HCT116 (cell line): ENCODE measurements at regions not wholly inside any gene's neighbourhood (a gene's known extent, or its start where the extent isn't known, plus 50 kb on each side); places are given as distances from the start of the nearest gene placed in this dataset.

Experiments used
- ATAC-seq: fragments of 200-7000 bp; cut with Tn5 transposase; 2 replicates; pipeline ENCODE4 v1.9.1; 2020; ENCODE audit warnings: mild to moderate bottlenecking, moderate library complexity
- BruUV-seq: library from RNA; stranded (reverse); fragments of 400-500 nt; replicated peaks from 2 replicates; lab custom pipeline; 2021; lab: Mats Ljungman, UMichigan
- CTCF ChIA-PET: fragments of 300-600 bp; sonication (Branson Sonifier 250); formaldehyde crosslinking; loops from one replicate; lab custom pipeline; 2021; ENCODE audit warnings: antibody characterized with exemption; lab: Charles Lee
- POLR2A ChIA-PET: fragments of 300-600, 350-600 bp; sonication (Branson Sonifier 250); formaldehyde crosslinking; loops from one replicate; lab custom pipeline; 2021; ENCODE audit warnings: antibody characterized with exemption; lab: Charles Lee
- RAD21 ChIA-PET, 2 experiments: fragments of 300-600 bp; sonication (Branson Sonifier 250); formaldehyde crosslinking; loops; one replicate each; lab custom pipeline; 2023; ENCODE audit warnings: low total read pairs in 2 of 2; ENCODE audit not compliant: uncharacterized antibody in 2 of 2, unreplicated experiment in 2 of 2, low non-redundant PET in 1 of 2; lab: Charles Lee
- DNase-seq: peaks from one replicate; pipeline ENCODE4 v3.0.0-alpha.2; 2010; ENCODE audit warnings: low read depth, low spot score
- H2AFZ ChIP-seq: fragments of 200-600 bp; shearing (Covaris generic), sonication (generic); 2 replicates; pipeline ENCODE4 v1.6.1; 2017; ENCODE audit warnings: low read depth, mixed run types, mixed read lengths, antibody characterized with exemption, low read length; ENCODE audit not compliant: poor library complexity, severe bottlenecking
- H3K27ac ChIP-seq: 2 replicates; pipeline ENCODE4 v1.5.1; 2012; ENCODE audit warnings: low read depth, low read length
- H3K27me3 ChIP-seq: fragments of 200-600 bp; sonication (generic); 2 replicates; pipeline ENCODE4 v1.6.1; 2016; ENCODE audit warnings: mixed run types, low read length, mixed read lengths; ENCODE audit not compliant: insufficient read depth
- H3K36me3 ChIP-seq, 2 experiments: fragments of 200-500 bp in 1 of 2; fragments of 200-600 bp in 1 of 2; sonication (Bioruptor generic) in 1 of 2; sonication (generic) in 1 of 2; 2 replicates each; pipeline versions ENCODE4 v1.5.1 to v1.6.1; 2014 to 2016; ENCODE audit warnings: low read length in 2 of 2, inconsistent platforms in 1 of 2, mixed read lengths in 1 of 2, mixed run types in 1 of 2; ENCODE audit not compliant: insufficient read depth in 2 of 2, control insufficient read depth in 1 of 2
- H3K4me1 ChIP-seq, 2 experiments: fragments of 200-600 bp in 1 of 2; sonication (generic) in 1 of 2; 2 replicates each; pipeline versions ENCODE4 v1.5.1 to v1.6.1; 2012 to 2017; ENCODE audit warnings: low read length in 2 of 2, inconsistent platforms in 1 of 2, mild to moderate bottlenecking in 1 of 2, mixed read lengths in 1 of 2, mixed run types in 1 of 2, moderate library complexity in 1 of 2; ENCODE audit not compliant: insufficient read depth in 2 of 2, control insufficient read depth in 1 of 2
- H3K4me2 ChIP-seq: fragments of 200-600 bp; sonication (generic); 2 replicates; pipeline ENCODE4 v1.6.1; 2017; ENCODE audit warnings: mixed run types, low read length, mixed read lengths
- H3K4me3 ChIP-seq, 2 experiments: fragments of 200-600 bp in 1 of 2; sonication (generic) in 1 of 2; replicated peaks in 1 of 2; 2 replicates each; pipeline ENCODE4 v1.5.1; 2011 to 2016; ENCODE audit warnings: low read length in 2 of 2, control low read depth in 1 of 2, low read depth in 1 of 2, mild to moderate bottlenecking in 1 of 2, mixed read lengths in 1 of 2, mixed run types in 1 of 2
- H3K79me2 ChIP-seq: fragments of 200-600 bp; sonication (generic); 2 replicates; pipeline ENCODE4 v1.6.1; 2017; ENCODE audit warnings: mild to moderate bottlenecking, mixed run types, low read length, moderate library complexity, mixed read lengths; ENCODE audit not compliant: insufficient read depth
- H3K9ac ChIP-seq: fragments of 200-600 bp; sonication (generic); 2 replicates; pipeline ENCODE4 v1.6.1; 2016; ENCODE audit warnings: low read length, mixed read lengths
- H3K9me2 ChIP-seq: fragments of 200-600 bp; sonication (generic), shearing (Covaris generic); 2 replicates; pipeline ENCODE4 v1.6.1; 2017; ENCODE audit warnings: mixed run types, mild to moderate bottlenecking, moderate library complexity; ENCODE audit not compliant: insufficient read depth
- H3K9me3 ChIP-seq, 2 experiments: fragments of 200-500 bp in 1 of 2; fragments of 200-600 bp in 1 of 2; sonication (Bioruptor generic) in 1 of 2; sonication (generic) in 1 of 2; 2 replicates each; pipeline ENCODE4 v1.6.1; 2014 to 2017; ENCODE audit warnings: low read length in 2 of 2, mixed read lengths in 2 of 2, inconsistent platforms in 1 of 2, low read depth in 1 of 2, mild to moderate bottlenecking in 1 of 2, mixed run types in 1 of 2, moderate library complexity in 1 of 2; ENCODE audit not compliant: control insufficient read depth in 1 of 2, insufficient read depth in 1 of 2
- H4K20me1 ChIP-seq: fragments of 200-600 bp; sonication (generic), shearing (Covaris generic); 2 replicates; pipeline ENCODE4 v1.6.1; 2017; ENCODE audit warnings: mixed run types, mild to moderate bottlenecking, moderate library complexity; ENCODE audit not compliant: insufficient read depth
- ATF3 ChIP-seq: IDR thresholded peaks from 2 replicates; pipeline ENCODE4 v1.6.1; 2012
- CBX3 ChIP-seq: IDR thresholded peaks from 2 replicates; pipeline ENCODE4 v1.6.1; 2012; ENCODE audit warnings: low read depth
- CEBPB ChIP-seq: IDR thresholded peaks from 2 replicates; pipeline ENCODE4 v1.6.1; 2012; ENCODE audit warnings: low read depth
- CTCF ChIP-seq, 3 experiments: fragments of 200-600 bp in 1 of 3; sonication (generic) in 1 of 3; IDR thresholded peaks in 2 of 3; conservative IDR thresholded peaks in 1 of 3; 2 replicates each; pipeline ENCODE4 v1.5.1; 2012 to 2017; ENCODE audit warnings: low read depth in 2 of 3, low read length in 2 of 3, antibody characterized with exemption in 1 of 3, borderline replicate concordance in 1 of 3, control low read depth in 1 of 3, mild to moderate bottlenecking in 1 of 3, mixed read lengths in 1 of 3, mixed run types in 1 of 3, moderate library complexity in 1 of 3; ENCODE audit not compliant: insufficient read depth in 1 of 3
- EGR1 ChIP-seq: IDR thresholded peaks from 2 replicates; pipeline ENCODE4 v1.6.1; 2012; ENCODE audit warnings: low read depth
- ELF1 ChIP-seq: IDR thresholded peaks from 2 replicates; pipeline ENCODE4 v1.6.1; 2012; ENCODE audit warnings: low read depth, borderline replicate concordance
- EZH2 ChIP-seq: fragments of 200-600 bp; sonication (generic); IDR thresholded peaks from 2 replicates; pipeline ENCODE4 v1.6.1; 2017; ENCODE audit warnings: antibody characterized with exemption, mixed run types
- EZH2phosphoT487 ChIP-seq: fragments of 200-600 bp; IDR thresholded peaks from 2 replicates; pipeline ENCODE4 v1.6.1; 2018; ENCODE audit warnings: antibody characterized with exemption, borderline replicate concordance
- FOSL1 ChIP-seq: IDR thresholded peaks from 2 replicates; pipeline ENCODE4 v1.6.1; 2012; ENCODE audit warnings: low read depth
- JUND ChIP-seq: IDR thresholded peaks from 2 replicates; pipeline ENCODE4 v1.6.1; 2012
- MAX ChIP-seq: IDR thresholded peaks from 2 replicates; pipeline ENCODE4 v1.6.1; 2012
- POLR2AphosphoS5 ChIP-seq: IDR thresholded peaks from 2 replicates; pipeline ENCODE4 v1.6.1; 2011; ENCODE audit warnings: mild to moderate bottlenecking, low read depth, low read length, moderate library complexity
- RAD21 ChIP-seq: IDR thresholded peaks from 2 replicates; pipeline ENCODE4 v1.6.1; 2012; ENCODE audit warnings: low read depth, mild to moderate bottlenecking
- SIN3A ChIP-seq: IDR thresholded peaks from 2 replicates; pipeline ENCODE4 v1.6.1; 2012; ENCODE audit warnings: low read depth
- SP1 ChIP-seq: IDR thresholded peaks from 2 replicates; pipeline ENCODE4 v1.6.1; 2012; ENCODE audit warnings: low read depth
- SRF ChIP-seq: IDR thresholded peaks from 2 replicates; pipeline ENCODE4 v1.6.1; 2012; ENCODE audit warnings: low read depth
- TCF7L2 ChIP-seq: IDR thresholded peaks from 2 replicates; pipeline ENCODE4 v1.7.0; 2011; ENCODE audit warnings: borderline replicate concordance, inconsistent platforms; ENCODE audit not compliant: insufficient read depth, insufficient read length; ENCODE audit errors: extremely low read depth
- YY1 ChIP-seq: IDR thresholded peaks from 2 replicates; pipeline ENCODE4 v1.6.1; 2011; ENCODE audit warnings: low read length, low read depth, moderate library complexity, mild to moderate bottlenecking; ENCODE audit not compliant: insufficient replicate concordance; ENCODE audit errors: extremely low read depth
- ZFX ChIP-seq: fragments of 450-650 bp; IDR thresholded peaks from 2 replicates; pipeline ENCODE4 v1.6.1; 2017
- ZNF274 ChIP-seq: fragments of 200-500 bp; sonication (Bioruptor generic); IDR thresholded peaks from 2 replicates; pipeline ENCODE4 v1.6.1; 2014; ENCODE audit warnings: mild to moderate bottlenecking, low read depth, low read length, inconsistent platforms
- intact Hi-C: fragments of 100-400 bp; cut with micrococcal nuclease; formaldehyde crosslinking; loops from 2 replicates; pipeline ENCODE4 v1.10.0; 2022

GRCh38 chrX:149114001-149114400 lies 391.1 kb downstream of the IDS start:
- no peak for TF ChIP-seq EZH2phosphoT487
- no peak for TF ChIP-seq CBX3
- no peak for TF ChIP-seq CTCF (IDR thresholded peaks at IDR 0.05 in 2 of 3, conservative IDR thresholded peaks at IDR 0.05 in 1 of 3; ENCODE audit: borderline replicate concordance in 1 of 3, insufficient read depth in 1 of 3, low read depth in 2 of 3, low read length in 2 of 3)
- no peak for TF ChIP-seq ATF3
- no peak for TF ChIP-seq SIN3A
- TF ChIP-seq POLR2AphosphoS5, result no peak
- no peak for TF ChIP-seq SP1
- no peak for TF ChIP-seq EZH2
- no peak for TF ChIP-seq YY1
- no peak for DNase-seq
- Histone ChIP-seq H3K9me2 (no peaks in the 10 kb centered on the region), H3K27me3 (no peaks in the 10 kb centered on the region), H3K4me2 (no peak overlapping the region), H3K79me2 (no peaks in the 10 kb centered on the region), H3K4me1 (no peaks in the 10 kb centered on the region), H3K4me3 (no peak overlapping the region), H2AFZ (no peak overlapping the region), H3K9ac (no peak overlapping the region), H4K20me1 (no peaks in the 10 kb centered on the region), H3K9me3 (no peaks in the 10 kb centered on the region), H3K36me3 (no peaks in the 10 kb centered on the region), H3K27ac (no peak overlapping the region)
- no TSS peak for BruUV-seq
- intact Hi-C loops, result no loop called here
- ChIA-PET CTCF (no interaction called here), POLR2A (no interaction called here), RAD21 (no interaction called here)
- ATAC-seq, result no peak

GRCh38 chrX:149097786-149098185 lies 407.3 kb downstream of the IDS start:
- Histone ChIP-seq H3K4me2 (no peak overlapping the region), H3K79me2 (no peaks in the 10 kb centered on the region), H3K4me3 (no peak overlapping the region), H3K27ac (no peak overlapping the region), H3K36me3 (no peaks in the 10 kb centered on the region), H4K20me1 (no peaks in the 10 kb centered on the region), H2AFZ (no peak overlapping the region), H3K9me3 (no peaks in the 10 kb centered on the region), H3K27me3 (no peaks in the 10 kb centered on the region), H3K9me2 (no peaks in the 10 kb centered on the region), H3K9ac (no peak overlapping the region), H3K4me1 (no peaks in the 10 kb centered on the region)
- ChIA-PET RAD21 (no interaction called here), CTCF (no interaction called here), POLR2A (no interaction called here)
- DNase-seq (no peak), ATAC-seq (no peak)
- intact Hi-C loops, result no loop called here
- no TSS peak for BruUV-seq
- TF ChIP-seq RAD21, result no peak
- no peak for TF ChIP-seq ZNF274
- no peak for TF ChIP-seq EGR1
- no peak for TF ChIP-seq FOSL1
- TF ChIP-seq ELF1, result no peak
- TF ChIP-seq CEBPB, result no peak
- no peak for TF ChIP-seq ATF3
- no peak for TF ChIP-seq ZFX
- no peak for TF ChIP-seq TCF7L2
- TF ChIP-seq SIN3A, result no peak
- TF ChIP-seq SP1, result no peak
- TF ChIP-seq JUND, result no peak
- no peak for TF ChIP-seq SRF
- no peak for TF ChIP-seq CBX3
- no peak for TF ChIP-seq EZH2
- TF ChIP-seq YY1, result no peak
- no peak for TF ChIP-seq EZH2phosphoT487
- no peak for TF ChIP-seq MAX
